NCI-H446 (cell line): ENCODE measurements at regions not wholly inside any gene's neighbourhood (a gene's known extent, or its start where the extent isn't known, plus 50 kb on each side); places are given as distances from the start of the nearest gene placed in this dataset.

Experiments used
- DNase-seq, 2 experiments: peaks; one replicate each; lab custom pipeline; 2025; lab: John Stamatoyannopoulos, UW

DNA sequence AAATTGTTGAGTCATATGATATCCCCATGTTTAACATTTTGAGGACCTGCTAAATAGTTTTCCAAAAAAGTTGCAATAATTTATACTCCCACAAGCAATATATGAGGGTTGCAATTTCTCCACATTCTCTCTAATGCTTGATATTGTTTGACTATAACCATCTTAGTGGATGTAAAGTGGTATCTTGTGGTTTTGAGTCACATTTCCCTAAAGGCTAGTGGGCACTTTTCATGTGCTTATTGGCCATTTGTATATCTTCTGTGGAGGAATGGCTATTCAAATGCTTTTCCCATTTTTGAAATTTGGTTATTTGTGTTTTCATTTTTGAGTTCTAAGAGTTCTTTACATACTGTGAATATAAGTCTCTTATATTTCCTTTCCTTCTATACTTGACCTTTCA, 82.7 kb downstream of the SCG2 start:
- no peak for DNase-seq

- no peak for DNase-seq
These were observed 79.4 kb downstream of the SCG2 start for GRCh38 chr2:223522796-223523195.

- DNase-seq = no peak
These were observed 78.6 kb downstream of the SCG2 start for GRCh38 chr2:223523551-223524001.

GRCh38 chr2:223524066-223524465, 78.1 kb downstream of the SCG2 start:
- DNase-seq = no peak

GRCh38 chr2:223526106-223526505, 76.1 kb downstream of the SCG2 start:
- DNase-seq = no peak

GRCh38 chr2:223528036-223528435, 74.1 kb downstream of the SCG2 start:
- DNase-seq = peak in 1 of 2 experiments; percentile 69

DNA sequence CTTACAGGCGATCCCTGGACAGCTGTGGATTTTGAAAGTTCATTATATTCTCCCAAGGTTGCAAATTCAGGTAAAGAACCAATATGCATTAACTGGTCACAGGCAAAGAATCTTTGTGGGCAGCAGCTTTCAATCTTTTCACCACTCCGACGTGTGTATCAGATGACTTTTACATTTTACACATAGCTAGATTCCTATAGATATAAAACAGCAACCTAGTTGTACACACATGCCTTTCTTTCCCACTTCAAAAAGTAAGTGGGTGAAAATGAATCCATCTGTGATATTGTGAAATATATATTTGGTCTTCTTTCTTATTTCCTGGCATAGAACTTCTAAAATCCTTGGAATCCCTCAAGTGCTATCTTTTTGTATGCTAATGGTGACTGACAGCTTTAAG, 72.5 kb downstream of the SCG2 start:
- DNase-seq = no peak

DNA sequence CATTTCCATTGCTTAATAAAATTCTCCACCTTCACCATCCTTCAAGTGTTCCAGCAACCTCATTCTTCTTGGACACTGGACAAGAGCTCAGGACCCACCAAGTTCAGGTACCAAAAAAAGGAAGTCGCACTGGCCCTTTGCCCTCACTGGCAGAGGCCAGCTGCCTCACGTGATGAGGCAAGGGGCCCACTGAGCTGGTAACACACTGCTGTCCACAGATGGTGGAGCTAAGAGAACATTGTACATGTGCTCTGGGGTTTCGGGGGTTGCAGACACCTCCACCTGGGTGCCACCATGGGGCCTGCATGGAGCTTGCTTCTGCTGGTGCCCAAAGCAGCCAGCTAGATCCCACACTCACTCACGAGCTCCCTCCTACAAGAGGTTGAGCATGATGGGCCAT, 71.3 kb downstream of the SCG2 start:
- DNase-seq = no peak

DNA sequence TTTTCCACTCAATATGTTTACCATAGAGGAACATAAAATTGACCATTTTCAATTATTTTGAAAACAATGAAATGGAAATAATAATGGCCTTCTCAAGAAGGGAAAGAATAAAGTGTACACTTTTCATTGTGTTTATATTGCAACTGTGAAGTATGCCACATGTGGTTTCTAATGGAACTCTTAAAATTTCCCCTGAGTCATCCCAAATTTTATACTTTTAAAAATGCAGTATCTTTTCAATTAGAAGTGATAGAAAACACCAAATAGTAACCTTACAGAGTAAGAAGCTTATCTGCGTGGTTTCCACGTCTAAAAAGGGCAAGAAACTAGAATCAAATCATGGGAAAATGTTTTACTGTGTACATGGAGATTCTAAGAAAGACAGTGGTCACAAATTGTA, 70.0 kb downstream of the SCG2 start:
- DNase-seq = no peak

GRCh38 chr2:223532712-223533111, 69.4 kb downstream of the SCG2 start:
- no peak for DNase-seq

DNA sequence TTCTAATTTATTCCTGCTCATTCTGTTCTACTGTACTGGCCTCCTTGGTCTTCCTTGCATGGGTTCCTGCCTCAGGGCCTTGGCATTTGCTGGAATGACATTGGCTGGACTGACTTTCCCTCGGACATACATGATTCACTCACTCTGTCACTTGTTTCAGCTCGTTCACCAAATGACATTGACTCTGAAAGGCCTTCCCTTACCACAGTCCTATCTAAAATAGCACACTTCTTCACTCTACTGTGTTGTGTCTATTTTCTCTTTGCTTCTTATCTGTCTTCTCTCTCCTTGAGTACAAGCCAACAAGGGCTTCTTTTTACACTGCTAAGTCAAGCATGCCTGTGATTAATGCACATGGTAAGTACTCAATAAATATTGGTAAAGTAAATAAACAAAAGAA, 65.6 kb downstream of the SCG2 start:
- no peak for DNase-seq

GRCh38 chr2:223537115-223537514, 65.0 kb downstream of the SCG2 start:
- peak in 1 of 2 experiments; percentile 32 for DNase-seq

- peak; percentile 54 to 86 for DNase-seq
These were observed 64.2 kb downstream of the SCG2 start for GRCh38 chr2:223537651-223538601.

- peak in 1 of 2 experiments; percentile 31 for DNase-seq
These were observed 63.2 kb downstream of the SCG2 start for GRCh38 chr2:223538920-223539440.

GRCh38 chr2:223541546-223541945, 60.6 kb downstream of the SCG2 start:
- DNase-seq = no peak

DNA sequence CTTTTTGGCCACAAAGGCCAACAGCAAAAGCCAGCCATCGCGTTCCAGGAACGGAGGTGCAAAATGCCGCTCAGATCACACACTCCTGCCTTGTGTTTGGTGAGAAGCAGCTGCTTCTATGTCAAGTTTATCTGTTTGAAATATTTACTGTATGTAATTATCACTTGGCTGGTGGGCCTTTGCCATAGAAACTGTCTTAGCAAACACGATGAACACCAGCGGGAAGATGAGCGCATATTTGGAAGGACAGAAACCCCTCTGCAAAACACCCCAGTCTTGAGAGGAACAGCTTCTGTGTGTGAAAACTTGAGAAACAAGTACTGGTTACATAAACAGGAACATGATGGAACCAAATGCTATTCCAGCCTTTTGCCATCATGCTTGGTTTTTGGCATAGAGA, 59.7 kb downstream of the SCG2 start:
- no peak for DNase-seq

DNA sequence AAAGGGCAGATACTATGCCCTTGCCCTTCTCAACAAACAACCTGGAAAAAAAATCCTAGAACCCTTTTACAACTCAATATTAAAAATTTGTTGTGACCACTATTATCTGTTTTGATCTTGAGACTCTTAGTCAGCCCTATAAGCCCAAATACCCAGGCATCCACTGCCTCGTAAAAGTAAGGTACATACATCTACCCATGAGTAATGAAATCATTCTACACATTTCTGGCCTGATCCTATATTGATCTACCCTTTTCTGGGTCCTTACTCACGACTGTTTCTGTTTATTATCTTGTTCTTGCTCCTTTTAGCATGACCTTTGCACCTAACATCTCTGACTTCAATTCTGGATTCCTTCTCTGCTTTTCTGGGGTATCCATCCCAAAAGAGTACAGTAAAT, 56.8 kb downstream of the SCG2 start:
- DNase-seq = no peak

DNA sequence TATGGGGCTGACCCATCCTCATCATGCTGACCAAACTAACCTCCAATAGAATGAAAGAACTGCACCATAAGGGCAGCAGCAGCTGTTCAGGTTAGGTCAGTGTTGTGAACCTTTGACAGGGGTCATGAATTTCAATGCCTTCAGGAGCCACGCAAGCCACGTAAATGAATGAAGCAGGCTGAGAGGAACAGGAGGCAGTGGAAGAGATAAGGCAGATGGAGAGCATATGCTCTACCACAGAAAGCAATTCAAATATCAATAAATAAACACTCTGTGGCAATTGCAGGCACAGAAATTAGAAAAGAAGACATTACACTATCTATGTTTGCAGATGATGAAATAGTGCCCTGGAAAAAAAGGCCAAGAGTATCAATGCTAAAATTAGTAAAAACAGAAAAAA, 56.3 kb downstream of the SCG2 start:
- DNase-seq = no peak
